ENCODE measurements at regions not wholly inside any gene's neighbourhood (a gene's known extent, or its start where the extent isn't known, plus 50 kb on each side); places are given as distances from the start of the nearest gene placed in this dataset.
"Not testable (repeated sequence)": the region's sequence is repeated elsewhere in the genome, so short reads cannot be mapped to it uniquely, and the experiment has no call there.

- DNase-seq (ENCODE audit: low read depth in 2 of 2): no peak
Measured at GRCh38 chr12:88844426-88844825, 264.2 kb upstream of the KITLG start.

DNA sequence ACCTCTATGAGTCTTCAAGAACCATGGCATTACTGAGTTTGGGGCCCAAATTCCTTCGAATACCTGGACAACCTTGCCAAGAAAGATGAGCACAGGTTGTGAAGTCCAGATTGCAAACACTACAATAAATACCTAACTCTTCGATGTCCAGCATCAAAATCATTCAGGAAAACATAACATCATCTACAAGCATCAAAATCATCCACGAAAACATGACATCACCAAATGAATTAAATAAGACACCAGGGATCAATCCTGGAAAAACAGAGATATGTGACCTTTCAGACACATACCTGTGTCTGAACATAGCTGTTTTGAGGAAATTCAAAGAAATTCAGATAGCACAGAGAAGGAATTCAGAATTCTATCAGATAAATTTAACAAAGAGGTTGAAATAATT is 262.0 kb upstream of the KITLG start:
- no peak for DNase-seq (ENCODE audit: low read depth in 2 of 2)

DNA sequence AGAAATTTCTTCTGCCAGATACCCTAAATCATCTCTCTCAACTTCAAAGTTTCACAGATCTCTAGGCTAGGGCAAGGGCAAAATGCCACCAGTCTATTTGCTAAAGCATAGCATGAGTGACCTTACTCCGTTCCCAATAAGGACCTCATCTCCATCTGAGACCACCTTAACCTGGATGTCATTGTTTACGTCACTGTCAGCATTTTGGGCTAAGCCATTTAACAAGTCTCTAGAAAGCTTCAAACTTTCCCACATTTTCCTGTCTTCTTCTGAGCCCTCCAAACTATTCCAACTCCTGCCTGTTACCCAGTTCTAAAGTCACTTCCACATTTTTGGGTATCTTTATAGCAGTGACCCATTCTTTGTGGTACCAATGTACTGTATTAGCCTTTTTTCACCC is 259.2 kb upstream of the KITLG start:
- DNase-seq (ENCODE audit: low read depth in 2 of 2): no peak

- no peak for DNase-seq (ENCODE audit: low read depth in 2 of 2)
Measured at GRCh38 chr12:88836156-88836555, 255.9 kb upstream of the KITLG start.

- no peak for DNase-seq (ENCODE audit: low read depth in 2 of 2)
Measured at GRCh38 chr12:88834226-88834625, 254.0 kb upstream of the KITLG start.

DNA sequence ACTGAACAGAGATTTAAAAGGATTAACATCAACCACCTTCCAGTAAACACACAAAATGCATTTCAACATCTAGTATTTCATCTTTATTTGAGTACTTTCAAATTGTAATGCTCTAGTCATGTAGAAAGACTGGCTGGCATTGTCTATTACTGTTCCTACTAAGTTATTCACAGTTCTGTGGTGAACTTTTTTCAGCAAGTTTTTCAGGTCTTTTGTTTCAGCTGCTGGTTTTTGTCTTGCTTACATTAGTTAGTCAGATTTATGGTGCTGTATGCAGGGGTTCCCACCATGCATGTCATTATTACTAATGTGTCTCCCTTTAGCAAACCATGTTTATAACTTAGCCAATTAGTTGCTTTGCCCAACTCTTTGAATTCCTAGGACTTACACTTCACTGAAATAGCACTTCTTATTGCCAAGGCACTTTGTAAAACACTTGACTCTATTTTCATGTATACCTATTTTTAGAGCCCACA is 253.4 kb upstream of the KITLG start:
- DNase-seq (ENCODE audit: low read depth in 2 of 2): no peak

- DNase-seq (ENCODE audit: low read depth in 2 of 2): not testable (repeated sequence)
Measured at GRCh38 chr12:88828537-88828936, 248.3 kb upstream of the KITLG start.

- DNase-seq (ENCODE audit: low read depth in 2 of 2): no peak
Measured at GRCh38 chr12:88820012-88820411, 239.7 kb upstream of the KITLG start.

GRCh38 chr12:88816201-88816600 is 235.9 kb upstream of the KITLG start:
- DNase-seq (ENCODE audit: low read depth in 2 of 2): no peak

DNA sequence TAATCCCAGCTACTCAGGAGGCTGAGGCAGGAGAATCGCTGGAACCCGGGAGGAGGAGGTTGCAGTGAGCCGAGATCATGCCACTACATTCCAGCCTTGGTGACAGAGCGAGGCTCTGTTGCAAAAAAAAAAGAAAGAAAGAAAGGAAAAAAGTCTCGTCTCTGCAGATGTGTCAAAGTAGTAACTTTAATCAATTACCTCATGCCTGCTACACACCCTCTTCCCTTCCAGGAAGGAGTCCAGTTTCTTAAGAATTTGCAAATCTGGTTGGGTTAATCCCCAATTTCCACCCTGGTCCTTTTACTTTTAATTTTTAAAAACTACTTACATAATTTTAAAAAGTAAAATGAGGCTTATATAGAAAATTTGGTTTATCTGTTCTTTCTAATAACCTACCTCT is 234.5 kb upstream of the KITLG start:
- no peak for DNase-seq (ENCODE audit: low read depth in 2 of 2)

DNA sequence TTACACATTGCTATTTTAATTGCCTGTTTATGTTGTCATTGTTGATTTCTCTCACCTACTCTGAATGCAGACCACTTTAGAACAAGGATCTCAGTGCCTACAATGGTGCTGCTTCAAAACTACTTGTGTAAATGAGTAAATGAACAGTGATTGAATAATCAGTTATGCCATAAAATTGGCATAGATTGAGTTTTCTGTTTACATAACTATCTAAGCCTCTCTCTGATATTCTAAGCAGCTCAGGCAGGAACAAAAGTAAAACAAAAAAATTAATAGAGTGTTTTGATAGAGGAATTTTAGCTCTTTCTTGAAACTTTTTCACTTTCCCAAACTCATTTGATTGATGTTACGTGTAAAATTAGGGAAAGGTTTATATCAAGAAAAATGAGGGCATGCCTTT is 232.3 kb upstream of the KITLG start:
- no peak for DNase-seq (ENCODE audit: low read depth in 2 of 2)

DNA sequence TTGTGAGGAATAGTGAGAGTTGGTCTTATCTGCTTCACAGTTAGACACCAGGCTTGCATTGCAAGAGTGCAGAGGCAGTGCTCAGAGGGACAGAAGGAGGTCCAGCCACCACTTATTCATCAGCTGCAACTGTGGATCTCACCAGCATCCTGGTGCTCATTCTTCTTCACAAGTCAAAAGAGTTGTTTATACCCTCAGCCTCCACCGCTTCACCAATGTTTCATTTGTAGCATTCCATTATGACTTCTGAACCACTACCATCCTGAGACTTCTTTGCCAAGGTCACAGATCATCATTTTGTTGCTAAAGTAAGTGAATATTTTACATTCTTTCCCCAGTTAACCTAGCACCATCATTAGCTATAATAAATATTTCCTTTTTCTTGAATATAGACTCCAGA is 230.5 kb upstream of the KITLG start:
- no peak for DNase-seq (ENCODE audit: low read depth in 2 of 2)

GRCh38 chr12:88809841-88810240 is 229.6 kb upstream of the KITLG start:
- DNase-seq (ENCODE audit: low read depth in 2 of 2): not testable (repeated sequence)

- DNase-seq (ENCODE audit: low read depth in 2 of 2): no peak
Measured at GRCh38 chr12:88805692-88806091, 225.4 kb upstream of the KITLG start.

- DNase-seq (ENCODE audit: low read depth in 2 of 2): no peak
Measured at GRCh38 chr12:88805286-88805685, 225.0 kb upstream of the KITLG start.

DNA sequence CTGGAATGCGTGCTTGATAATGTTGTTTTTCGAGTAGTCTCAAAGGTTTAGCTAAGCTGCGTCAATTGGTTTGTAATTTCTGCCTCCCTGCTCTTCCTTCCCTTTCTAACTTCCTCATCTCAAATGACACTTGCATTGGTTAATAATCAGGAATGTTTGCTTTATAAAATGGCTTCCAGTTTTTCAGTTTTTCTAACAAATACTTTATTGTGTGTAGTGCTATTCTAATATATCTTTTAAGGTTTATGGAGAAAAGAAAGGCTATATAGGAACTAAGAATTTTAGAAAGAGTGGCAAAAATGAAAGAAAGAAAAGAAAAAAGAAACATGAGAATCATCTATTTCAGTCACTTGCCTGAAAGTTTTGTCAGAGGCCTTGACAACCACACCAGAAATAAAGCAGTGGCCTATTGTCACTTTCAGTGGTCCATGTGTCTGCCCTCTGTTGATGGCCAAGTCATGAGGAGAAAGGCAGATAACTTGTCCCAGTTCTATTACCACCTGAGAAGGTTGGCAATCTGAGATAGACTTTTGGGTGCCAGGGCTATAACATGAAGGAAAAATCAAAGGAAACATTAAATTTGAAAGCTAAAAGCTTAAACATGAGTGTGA is 221.9 kb upstream of the KITLG start:
- no peak for DNase-seq (ENCODE audit: low read depth in 2 of 2)

- DNase-seq (ENCODE audit: low read depth in 2 of 2): no peak
Measured at GRCh38 chr12:88801227-88802095, 221.2 kb upstream of the KITLG start.

DNA sequence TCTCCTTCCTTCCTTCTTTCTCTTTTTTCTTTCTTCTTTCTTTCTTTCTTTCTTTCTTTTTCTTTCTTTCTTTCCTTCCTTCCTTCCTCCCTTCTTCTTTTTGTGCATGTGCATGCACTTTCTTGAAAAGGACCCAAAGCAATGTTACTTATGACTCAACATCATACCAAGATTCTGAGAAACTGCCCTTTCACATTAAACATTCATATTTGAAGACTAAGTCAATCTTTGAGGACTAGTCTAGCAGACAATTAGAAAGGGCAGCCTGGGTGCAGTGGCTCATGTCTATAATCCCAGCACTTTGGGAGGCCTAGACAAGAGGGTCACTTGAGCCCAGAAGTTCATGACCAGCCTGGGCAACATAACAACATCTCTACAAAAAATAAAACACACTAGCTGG is 212.8 kb upstream of the KITLG start:
- no peak for DNase-seq (ENCODE audit: low read depth in 2 of 2)

- DNase-seq (ENCODE audit: low read depth in 2 of 2): no peak
Measured at GRCh38 chr12:88790231-88790630, 210.0 kb upstream of the KITLG start.

DNA sequence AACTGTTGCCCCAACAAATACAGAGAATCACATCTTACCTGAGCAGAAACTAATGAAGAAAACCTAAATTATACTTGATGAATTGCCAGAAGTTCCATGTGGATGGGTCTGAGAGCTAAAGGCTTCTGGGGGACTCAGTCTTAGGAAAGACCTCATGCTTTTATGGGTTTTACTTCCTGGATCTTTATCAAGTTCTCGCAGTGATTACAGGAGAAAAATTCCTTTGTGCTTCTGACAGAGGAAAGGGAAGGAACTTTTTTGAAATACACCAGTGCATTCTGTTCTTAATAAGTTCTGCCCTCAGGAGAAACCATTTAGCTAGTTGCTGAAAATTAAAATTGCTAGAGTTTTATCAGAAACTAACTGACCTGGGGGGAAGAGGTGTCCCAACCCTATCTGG is 203.9 kb upstream of the KITLG start:
- no peak for DNase-seq (ENCODE audit: low read depth in 2 of 2)

DNA sequence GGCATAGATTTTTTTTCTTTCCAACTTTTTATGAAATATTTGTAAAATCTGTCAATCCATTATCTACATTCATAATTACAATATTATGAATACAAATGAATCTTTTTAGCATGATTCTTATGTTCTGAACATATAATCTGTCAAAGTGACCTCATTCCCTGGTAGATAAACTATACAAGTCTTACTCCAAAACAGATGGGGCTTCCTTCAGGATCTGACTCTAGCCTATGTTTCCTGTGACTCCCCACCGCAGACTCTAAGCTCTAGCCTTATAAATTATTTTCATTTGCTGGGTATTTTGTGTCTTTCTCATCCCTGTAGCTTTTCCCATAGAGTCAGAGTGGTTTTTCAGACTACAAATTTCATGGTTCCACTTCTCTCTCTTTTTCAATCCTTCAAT is 202.1 kb upstream of the KITLG start:
- DNase-seq (ENCODE audit: low read depth in 2 of 2): peak in 1 of 2 donors; percentile 25

GRCh38 chr12:88781909-88782308 is 201.6 kb upstream of the KITLG start:
- no peak for DNase-seq (ENCODE audit: low read depth in 2 of 2)

DNA sequence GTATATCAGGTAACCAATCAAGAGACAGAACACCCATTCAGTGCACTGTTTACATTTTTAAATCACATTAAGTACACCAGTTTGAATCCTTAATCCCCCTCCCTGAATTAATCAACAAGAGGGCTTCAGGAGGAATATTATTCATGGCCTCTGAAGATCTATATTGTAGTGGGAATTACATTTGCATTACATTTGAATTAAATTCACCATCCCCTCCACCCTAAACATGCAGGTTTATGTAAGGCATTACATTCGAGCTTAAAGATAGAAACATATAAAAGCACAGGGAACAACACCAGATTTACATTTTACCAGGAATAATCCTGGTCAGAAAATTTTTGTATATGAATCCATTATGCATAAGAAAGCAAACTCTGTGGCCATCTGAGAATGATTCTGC is 197.8 kb upstream of the KITLG start:
- DNase-seq (ENCODE audit: low read depth in 2 of 2): no peak
